Nephron (organoid): ENCODE measurements at regions not wholly inside any gene's neighbourhood (a gene's known extent, or its start where the extent isn't known, plus 50 kb on each side); places are given as distances from the start of the nearest gene placed in this dataset.

Source experiments
- H3K27ac Mint-ChIP-seq, 3 experiments: 2 replicates each; pipeline ENCODE4 v1.8.0; 2020; ENCODE audit warnings: mixed read lengths in 3 of 3, mild to moderate bottlenecking in 2 of 3, moderate library complexity in 1 of 3
- H3K27me3 Mint-ChIP-seq: 2 replicates; pipeline ENCODE4 v1.8.0; 2021; ENCODE audit warnings: low read depth, mild to moderate bottlenecking, moderate library complexity, mixed read lengths
- H3K36me3 Mint-ChIP-seq: 2 replicates; pipeline ENCODE4 v1.8.0; 2020; ENCODE audit warnings: low read depth, mixed read lengths
- H3K4me1 Mint-ChIP-seq: 2 replicates; pipeline ENCODE4 v1.8.0; 2020; ENCODE audit warnings: mixed read lengths
- H3K4me3 Mint-ChIP-seq, 3 experiments: 2 replicates each; pipeline ENCODE4 v1.8.0; 2020; ENCODE audit warnings: mild to moderate bottlenecking in 3 of 3, mixed read lengths in 3 of 3, moderate library complexity in 2 of 3
- H3K9me3 Mint-ChIP-seq: 2 replicates; pipeline ENCODE4 v1.8.0; 2020; ENCODE audit warnings: mixed read lengths
- CTCF ChIP-seq, 3 experiments: fragments of 200-600 bp; sonication (generic); IDR thresholded peaks; one replicate each; pipeline ENCODE4 v1.5.0; 2021; ENCODE audit warnings: antibody characterized with exemption in 3 of 3; ENCODE audit not compliant: unreplicated experiment in 3 of 3

- Mint-ChIP-seq H3K4me3 (no peak overlapping the region), H3K9me3 (no peaks in the 10 kb centered on the region), H3K4me1 (no peaks in the 10 kb centered on the region), H3K27ac (no peak overlapping the region), H3K36me3 (no peaks in the 10 kb centered on the region), H3K27me3 (no peaks in the 10 kb centered on the region)
- TF ChIP-seq CTCF (IDR thresholded peaks at IDR 0.05; ENCODE audit: unreplicated experiment in 3 of 3), result no peak
Observed at GRCh38 chr4:37068580-37068979, 176.0 kb upstream of the NWD2 start.

GRCh38 chr4:37070041-37070440 lies 174.5 kb upstream of the NWD2 start:
- H3K36me3 Mint-ChIP-seq, result no peaks in the 10 kb centered on the region
- no peaks in the 10 kb centered on the region for H3K9me3 Mint-ChIP-seq

GRCh38 chr4:37071576-37071975 lies 173.0 kb upstream of the NWD2 start:
- Mint-ChIP-seq H3K9me3 (no peaks in the 10 kb centered on the region), H3K27ac (no peak overlapping the region), H3K4me3 (no peak overlapping the region), H3K36me3 (no peaks in the 10 kb centered on the region), H3K27me3 (no peaks in the 10 kb centered on the region), H3K4me1 (no peaks in the 10 kb centered on the region)
- TF ChIP-seq CTCF (IDR thresholded peaks at IDR 0.05; ENCODE audit: unreplicated experiment in 3 of 3), result no peak

More at GRCh38 chr4:37070041-37070440, 174.5 kb upstream of the NWD2 start:
- Mint-ChIP-seq H3K4me3 (no peak overlapping the region), H3K4me1 (no peaks in the 10 kb centered on the region), H3K27ac (no peak overlapping the region), H3K27me3 (no peaks in the 10 kb centered on the region)
- no peak for TF ChIP-seq CTCF (IDR thresholded peaks at IDR 0.05; ENCODE audit: unreplicated experiment in 3 of 3)

- no peaks in the 10 kb centered on the region for H3K4me1 Mint-ChIP-seq
- H3K9me3 Mint-ChIP-seq, result no peaks in the 10 kb centered on the region
- H3K27me3 Mint-ChIP-seq, result no peaks in the 10 kb centered on the region
- H3K4me3 Mint-ChIP-seq, result no peak overlapping the region
- H3K27ac Mint-ChIP-seq, result no peak overlapping the region
- no peaks in the 10 kb centered on the region for H3K36me3 Mint-ChIP-seq
- no peak for TF ChIP-seq CTCF (IDR thresholded peaks at IDR 0.05; ENCODE audit: unreplicated experiment in 3 of 3)
Observed at GRCh38 chr4:37073226-37073840, 171.2 kb upstream of the NWD2 start.

- H3K36me3 Mint-ChIP-seq, result no peaks in the 10 kb centered on the region
- peaks cover 21% of the 10 kb centered on the region for H3K9me3 Mint-ChIP-seq
- H3K4me1 Mint-ChIP-seq, result no peaks in the 10 kb centered on the region
- no peak overlapping the region for H3K27ac Mint-ChIP-seq
- no peaks in the 10 kb centered on the region for H3K27me3 Mint-ChIP-seq
- no peak overlapping the region for H3K4me3 Mint-ChIP-seq
- TF ChIP-seq CTCF (IDR thresholded peaks at IDR 0.05; ENCODE audit: unreplicated experiment in 3 of 3), result no peak
Observed at GRCh38 chr4:37082912-37083311, 161.6 kb upstream of the NWD2 start.

- Mint-ChIP-seq H3K4me3 (no peak overlapping the region), H3K4me1 (no peaks in the 10 kb centered on the region), H3K27me3 (peaks cover 3% of the 10 kb centered on the region), H3K9me3 (peaks cover 2% of the 10 kb centered on the region), H3K27ac (no peak overlapping the region), H3K36me3 (no peaks in the 10 kb centered on the region)
- TF ChIP-seq CTCF (IDR thresholded peaks at IDR 0.05; ENCODE audit: unreplicated experiment in 3 of 3), result no peak
Observed at GRCh38 chr4:37095925-37096324, 148.6 kb upstream of the NWD2 start.
